Stimulated activated CD4-positive, alpha-beta T cell treated with anti-CD3 and anti-CD28 coated beads, Interleukin-15, amount 100 ng/mL, for 48 hours (primary cell): ENCODE measurements at regions not wholly inside any gene's neighbourhood (a gene's known extent, or its start where the extent isn't known, plus 50 kb on each side); places are given as distances from the start of the nearest gene placed in this dataset.

Experiments used
- DNase-seq, 2 donors: peaks; one replicate each; pipeline ENCODE4 v3.0.0-alpha.2; 2020; ENCODE audit warnings: low read depth in 2 of 2

DNA sequence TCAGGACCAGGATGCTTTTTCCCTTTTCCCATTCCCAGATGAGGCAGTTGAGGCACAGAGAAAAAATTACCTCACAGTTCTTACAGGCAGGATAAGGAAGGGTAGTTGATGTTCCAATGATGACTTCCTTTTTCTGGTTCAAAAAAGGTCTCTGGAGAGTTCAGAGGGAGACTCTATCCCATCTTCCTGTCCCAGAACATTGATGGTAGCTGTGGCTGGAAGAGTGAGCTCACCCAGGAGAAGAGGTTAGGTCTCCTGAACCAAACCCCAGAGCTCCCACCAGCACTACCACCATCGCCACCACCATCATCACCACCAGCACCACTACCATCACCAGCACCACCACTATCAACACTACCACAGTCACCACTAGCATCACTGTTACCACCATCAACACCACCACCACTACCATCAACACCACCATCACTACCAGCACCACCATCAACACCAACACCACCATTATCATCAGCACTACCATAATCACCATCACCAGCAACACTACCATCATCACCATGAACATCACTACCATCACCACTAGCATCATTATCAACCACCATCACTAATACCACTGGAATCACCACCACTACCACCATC is 105.5 kb upstream of the RUNX3 start:
- DNase-seq = no peak

- no peak for DNase-seq
Measured at GRCh38 chr1:25034736-25035522, 104.9 kb upstream of the RUNX3 start.

GRCh38 chr1:25033828-25034705 is 104.0 kb upstream of the RUNX3 start:
- no peak for DNase-seq

DNA sequence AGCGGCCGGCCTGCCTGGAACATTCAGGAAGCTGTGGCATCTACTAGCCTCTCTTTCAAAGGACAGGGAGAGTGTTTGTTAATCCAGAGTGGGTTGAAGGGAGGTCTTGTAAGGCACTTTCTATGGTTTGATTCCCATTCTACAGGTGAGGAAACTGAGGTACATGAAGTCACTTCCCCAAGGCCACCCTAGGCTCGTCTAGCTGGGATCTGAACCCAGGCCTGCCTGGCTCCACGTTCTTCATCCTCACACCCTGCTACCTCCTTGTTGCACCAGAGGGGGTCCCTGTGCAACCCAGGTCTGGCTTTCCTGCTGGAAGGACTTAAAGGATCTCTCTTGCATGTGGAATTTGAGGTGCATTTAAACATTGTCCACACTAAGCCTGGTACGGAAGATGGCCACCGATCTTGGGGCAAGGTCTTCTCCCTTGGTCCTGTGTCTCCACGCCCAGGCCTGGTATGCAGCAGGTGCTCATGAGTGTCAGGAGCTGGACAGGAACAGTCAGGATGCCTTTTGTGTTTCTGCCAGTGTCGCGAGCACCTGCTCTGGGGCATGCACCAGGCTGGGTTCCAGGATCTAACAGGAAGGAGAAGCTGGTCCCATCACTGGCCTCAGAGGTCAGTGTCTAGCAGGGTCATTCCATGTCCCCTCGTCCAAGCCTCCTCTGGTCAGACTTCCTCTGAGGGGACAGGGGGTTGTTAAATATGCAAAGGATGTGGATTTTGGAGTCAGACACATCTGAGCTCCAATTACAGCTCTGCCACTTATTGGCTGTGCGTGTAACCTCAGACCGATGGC is 103.2 kb upstream of the RUNX3 start:
- no peak for DNase-seq

DNA sequence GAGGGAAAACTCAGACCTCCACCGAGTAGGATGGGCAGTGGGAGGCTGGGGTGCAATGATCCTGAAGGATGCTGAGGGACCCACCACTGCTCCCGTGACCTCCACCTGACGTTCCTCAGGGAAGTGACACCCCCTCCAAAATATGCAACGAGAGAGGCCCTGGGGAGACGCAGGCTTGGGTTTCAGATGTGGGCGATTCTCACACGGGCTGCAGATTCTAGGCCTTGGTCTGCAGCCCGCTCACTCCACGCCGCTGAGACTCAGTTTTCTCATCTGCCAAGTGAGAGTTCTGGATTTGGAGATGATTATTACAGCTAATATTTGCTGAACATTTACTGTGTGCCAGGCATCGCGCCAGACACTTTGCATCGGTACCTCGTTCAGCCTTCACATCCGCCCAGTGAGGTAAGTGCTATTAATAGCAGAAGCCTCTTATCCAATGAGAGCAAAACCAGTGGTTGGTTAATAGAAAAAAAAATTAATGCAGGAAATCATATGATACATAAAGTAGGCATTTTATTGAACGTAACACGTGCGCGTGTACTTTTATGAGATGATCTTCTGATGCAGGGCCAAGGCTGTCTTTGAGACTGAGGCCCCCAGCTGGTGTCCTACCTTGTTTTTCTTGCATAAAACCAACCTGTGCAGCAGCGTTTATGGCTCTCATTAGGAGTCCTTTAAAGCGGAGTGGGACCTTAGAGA is 102.0 kb upstream of the RUNX3 start:
- DNase-seq = no peak

DNA sequence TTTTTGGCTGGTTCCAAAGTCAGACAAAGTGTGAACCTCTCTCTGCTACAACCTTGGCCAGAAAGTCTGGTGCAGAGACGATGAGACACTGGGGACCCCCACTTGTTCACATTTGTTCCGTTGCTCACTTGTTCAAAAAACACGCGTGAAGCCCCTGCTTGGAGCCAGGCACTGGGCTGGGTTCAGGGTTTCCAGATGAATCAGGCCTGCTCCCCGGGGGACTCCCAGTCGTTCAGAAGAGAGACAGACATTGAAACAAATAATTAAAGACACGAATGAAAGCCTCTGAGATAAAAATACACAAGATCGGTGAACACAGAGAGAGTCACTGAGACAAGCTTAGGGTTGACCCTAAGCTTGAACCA is 101.5 kb upstream of the RUNX3 start:
- peak in 1 of 2 donors; percentile 46 for DNase-seq

DNA sequence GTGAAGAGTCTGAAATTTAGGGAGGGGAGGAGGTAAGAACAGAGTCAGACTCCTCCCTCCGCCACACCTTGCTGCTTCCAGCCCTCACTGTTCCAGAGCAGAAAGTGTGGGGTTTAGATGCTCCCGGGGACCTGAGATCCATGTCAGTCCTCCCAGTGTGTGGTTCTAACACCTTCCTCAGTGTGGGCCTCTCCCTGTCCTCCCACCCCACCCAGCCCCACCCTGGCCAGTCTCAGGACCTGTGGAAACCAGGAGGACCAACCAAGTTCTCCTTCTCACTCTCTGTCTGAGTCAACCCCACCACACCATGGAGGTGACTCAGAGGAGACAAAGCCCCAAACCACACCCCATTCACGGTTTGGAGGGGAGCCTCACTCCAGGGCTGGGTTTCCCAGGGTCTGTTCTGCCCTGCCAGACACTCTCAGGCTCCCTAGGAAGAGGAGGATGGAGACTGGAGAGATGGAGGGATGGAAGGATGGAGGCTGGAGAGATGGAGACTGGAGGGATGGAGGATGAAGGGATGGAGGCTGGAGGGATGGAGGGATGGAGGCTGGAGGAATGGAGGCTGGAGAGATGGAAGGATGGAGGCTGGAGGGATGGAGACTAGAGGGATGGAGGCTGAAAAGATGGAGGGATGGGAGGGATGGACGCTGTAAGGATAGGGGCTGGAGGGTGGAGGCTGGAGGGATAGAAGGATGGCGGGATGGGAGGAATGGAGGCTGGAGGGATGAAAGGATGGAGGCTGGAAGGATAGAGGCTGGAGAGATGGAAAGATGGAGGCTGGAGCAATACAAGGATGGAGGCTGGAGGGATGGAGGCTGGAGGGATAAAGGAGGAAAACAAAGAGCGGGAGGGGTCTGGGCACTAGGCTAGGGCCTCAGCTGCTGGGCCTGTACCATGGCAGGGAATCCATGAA is 100.9 kb upstream of the RUNX3 start:
- peak; percentile 71 to 74 for DNase-seq

DNA sequence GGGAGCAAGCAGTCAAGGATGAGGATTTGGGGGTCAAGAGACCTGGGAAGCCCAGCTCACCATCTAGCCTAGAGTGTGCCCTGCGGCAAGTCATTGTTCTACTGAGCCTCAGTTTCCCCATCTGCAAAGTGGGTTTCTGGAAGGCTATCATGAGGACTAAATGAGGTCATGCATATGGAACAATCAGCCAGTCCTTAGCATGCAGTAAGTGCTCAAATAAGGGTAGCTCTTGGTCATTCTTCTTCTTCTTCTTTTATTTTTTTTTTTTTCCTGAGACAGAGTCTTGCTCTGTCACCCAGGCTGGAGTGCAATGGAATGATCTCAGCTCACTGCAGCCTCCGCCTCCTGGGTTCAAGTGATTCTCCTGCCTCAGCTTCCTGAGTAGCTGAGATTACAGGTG is 99.9 kb upstream of the RUNX3 start:
- no peak for DNase-seq

DNA sequence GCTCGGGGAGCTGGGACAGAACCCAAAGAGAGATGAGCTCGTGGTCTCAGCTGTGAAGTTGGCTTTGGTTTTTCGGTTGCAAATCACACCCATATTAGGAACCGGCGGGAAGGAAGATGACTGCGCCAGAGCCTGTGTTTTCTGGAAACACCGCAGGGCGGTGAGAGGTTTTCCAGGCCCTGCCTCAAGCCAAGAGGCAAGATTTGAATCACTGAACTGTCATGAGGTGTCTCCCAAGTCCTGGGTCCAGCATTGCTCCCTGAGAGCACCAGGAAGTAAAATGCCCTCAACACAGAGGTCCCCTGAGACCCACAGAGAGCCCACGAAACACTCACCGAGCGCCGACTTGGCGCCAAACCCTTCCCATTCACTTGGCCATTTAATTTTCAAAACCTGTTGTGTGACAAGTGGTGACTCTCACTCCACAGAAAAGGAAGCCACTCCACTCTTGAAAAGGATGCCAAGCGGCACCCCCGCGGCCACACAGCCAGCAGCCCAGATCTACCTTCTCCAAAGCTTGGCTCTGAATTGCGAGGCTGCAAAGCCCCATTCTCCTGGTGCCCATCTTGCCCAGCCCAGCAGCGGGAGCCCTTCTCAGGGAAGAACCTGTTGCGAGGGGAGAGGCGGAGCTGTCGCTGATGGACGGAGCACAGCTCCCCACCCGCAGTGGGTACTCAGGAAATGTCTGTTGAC is 99.0 kb upstream of the RUNX3 start:
- DNase-seq = peak in 1 of 2 donors; percentile 56

GRCh38 chr1:25028587-25028906 is 98.5 kb upstream of the RUNX3 start:
- DNase-seq = no peak

DNA sequence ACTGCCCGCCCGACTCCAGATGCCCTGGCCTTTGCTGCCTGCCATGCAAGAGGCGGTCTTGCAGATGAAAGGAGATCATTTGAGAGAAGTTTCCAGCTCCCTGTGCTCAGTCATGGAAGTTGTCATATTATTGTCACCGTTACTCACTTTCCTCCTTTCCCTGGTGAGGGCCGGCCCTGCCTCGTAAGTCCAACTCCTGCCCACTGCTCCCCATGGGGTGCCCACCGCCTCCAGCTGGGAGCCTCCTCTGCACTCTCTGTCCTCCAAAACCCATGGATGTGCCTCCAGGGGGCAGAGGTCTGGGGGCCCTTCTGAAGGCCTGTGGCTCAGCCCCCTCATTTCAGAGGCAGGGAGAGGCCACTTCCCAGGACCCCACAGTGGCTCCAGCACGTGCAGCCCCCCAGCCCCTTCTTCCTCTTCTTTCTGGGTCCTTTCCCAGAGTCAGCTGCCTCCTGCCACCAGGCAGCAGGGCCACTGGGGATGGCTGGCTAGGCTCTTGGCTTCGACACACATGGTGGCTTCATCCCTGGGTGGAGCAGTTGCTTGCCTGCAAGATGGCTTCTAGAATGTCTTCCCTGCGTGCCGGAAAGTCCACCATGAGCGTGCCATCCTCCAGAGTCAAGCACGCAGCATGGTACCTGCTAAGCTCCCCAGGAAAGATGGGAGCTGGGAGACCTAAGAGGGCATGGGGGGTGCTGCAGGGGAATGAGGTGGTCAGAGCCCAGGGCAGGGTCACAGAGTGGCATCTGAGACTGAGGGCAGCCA is 97.9 kb upstream of the RUNX3 start:
- no peak for DNase-seq

DNA sequence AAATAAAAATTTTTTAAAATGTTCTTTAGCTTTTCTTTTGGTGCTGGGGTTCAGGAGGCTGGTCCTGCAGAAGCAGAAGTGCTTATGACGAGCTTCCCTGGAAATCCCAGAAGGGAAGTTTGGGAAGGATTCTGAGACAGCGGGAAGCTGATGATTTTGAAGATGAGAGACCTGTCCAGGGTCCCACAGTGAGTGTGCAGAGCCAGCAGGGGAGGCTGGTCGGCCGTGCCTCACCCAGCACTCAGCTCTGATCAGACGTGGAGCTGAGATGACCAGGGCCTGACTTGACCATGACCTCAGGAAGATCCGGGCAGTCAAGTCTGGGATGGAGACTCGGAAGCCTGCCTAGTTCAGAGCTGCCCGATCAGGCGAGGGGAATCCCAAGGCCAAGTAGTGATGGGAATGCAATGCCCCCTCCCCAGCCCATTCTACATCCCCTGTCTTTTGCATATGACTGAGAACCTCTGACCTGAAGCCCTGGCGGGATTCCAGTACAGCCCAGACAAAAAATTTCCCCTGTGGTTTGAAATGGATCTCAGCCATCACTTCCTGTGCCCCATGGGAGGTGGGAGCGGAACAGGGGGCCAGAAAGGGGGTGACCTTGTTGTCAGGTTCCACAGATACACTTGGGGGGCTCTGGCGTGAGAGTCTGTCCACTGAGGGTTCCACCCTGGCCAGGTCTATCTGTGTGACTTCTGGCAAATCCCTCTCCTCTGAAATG is 96.8 kb upstream of the RUNX3 start:
- DNase-seq = no peak

DNA sequence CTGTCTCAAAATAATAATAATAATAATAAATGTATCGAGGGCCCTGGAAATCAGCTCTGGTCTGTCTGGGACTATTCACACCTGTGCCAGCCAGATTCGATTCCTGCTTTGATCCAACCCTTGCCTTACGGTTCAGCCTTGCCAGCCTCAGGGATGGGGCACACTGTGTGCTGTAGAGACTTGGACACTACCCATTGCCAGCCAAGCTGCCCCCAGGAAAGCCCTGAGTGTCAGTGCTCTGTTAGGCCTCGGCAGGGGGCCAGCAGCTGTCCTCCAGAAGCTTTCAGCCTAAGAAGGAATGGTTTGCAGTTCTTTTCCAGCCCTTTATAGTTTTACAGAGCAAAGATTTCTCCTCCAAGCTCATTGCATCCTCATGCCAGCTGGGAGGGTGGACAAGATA is 96.2 kb upstream of the RUNX3 start:
- DNase-seq = no peak

GRCh38 chr1:25024615-25025350 is 94.7 kb upstream of the RUNX3 start:
- no peak for DNase-seq

GRCh38 chr1:25023826-25024225 is 93.8 kb upstream of the RUNX3 start:
- DNase-seq = no peak

DNA sequence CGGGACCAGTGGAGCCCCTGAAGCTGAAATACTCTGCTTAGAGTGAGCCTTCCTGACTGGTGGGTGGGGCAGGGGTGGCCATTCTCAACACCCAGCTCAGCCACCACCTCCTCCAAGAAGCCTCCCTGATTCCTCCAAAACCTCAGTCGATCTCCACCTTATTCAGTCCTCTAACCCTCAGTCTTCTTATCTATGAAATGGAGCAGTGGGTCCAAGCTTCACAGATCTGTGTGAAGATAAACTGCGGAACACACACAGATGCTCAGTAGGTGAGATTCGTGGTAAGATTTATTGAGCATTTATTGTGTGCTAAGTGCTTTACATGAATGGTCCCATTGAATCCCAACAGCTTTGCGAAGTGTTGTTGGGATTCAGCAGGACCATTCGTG is 93.1 kb upstream of the RUNX3 start:
- no peak for DNase-seq

DNA sequence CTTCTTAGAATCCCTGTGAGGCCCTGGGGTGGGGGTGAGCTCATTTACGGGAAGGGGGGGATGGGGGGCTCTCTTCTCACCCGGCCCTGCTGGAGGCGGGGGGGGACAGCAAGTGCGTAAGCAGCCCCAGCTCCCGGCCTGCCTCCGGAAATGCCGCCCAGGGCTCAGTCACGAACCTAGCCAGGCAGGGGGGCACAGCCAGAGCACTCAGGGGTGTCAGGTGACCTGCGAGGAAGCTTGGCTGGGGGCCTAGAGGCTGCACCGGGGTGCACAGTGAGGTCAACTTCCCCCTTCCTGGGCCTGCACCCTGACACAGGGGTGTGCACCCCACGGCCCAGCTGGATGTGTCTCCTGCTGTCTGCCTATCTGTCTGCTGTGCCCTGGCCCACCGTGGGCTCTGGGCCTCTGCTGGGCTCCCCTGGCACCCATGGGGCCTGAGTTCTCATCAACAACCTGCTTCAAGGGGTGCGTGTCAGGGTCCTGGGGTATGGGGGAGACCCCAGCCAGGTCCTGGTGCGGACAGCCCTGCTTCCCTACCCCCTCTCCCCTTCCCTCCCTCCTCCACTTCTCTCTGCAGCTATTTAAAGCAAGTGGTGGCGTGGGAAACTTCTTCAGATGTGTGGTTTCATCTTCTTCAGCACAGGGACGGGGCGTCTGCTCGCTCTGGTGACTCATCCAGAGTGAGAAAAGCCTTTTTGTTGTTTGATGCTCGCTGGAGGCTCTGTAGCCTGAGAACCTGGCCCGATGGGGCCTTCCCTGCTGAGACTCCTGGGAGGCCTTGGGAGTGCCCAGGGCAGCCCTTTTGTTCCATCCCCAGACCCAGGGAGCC is 92.5 kb upstream of the RUNX3 start:
- peak; percentile 88 to 91 for DNase-seq
